ENCODE measurements at regions not wholly inside any gene's neighbourhood (a gene's known extent, or its start where the extent isn't known, plus 50 kb on each side); places are given as distances from the start of the nearest gene placed in this dataset.

GRCh38 chr11:97364047-97364446 lies 974.2 kb downstream of the JRKL start:
- CTCF ChIA-PET = no interaction called here
- no peaks in the 10 kb centered on the region for H4K20me1 ChIP-seq (ENCODE audit: insufficient read depth)
- H3K4me2 ChIP-seq = no peak overlapping the region
- POLR2A ChIA-PET (ENCODE audit: unreplicated experiment) = no interaction called here
- no peaks in the 10 kb centered on the region for H3K9me3 ChIP-seq (ENCODE audit: insufficient read depth, low read depth)
- no peak overlapping the region for H3K27ac ChIP-seq
- no peaks in the 10 kb centered on the region for H3K4me1 ChIP-seq (replicated peaks; ENCODE audit: insufficient read depth)
- no peaks in the 10 kb centered on the region for H3K79me2 ChIP-seq (ENCODE audit: low read depth)
- TF ChIP-seq EZH2 (IDR thresholded peaks at IDR 0.05; ENCODE audit: low read depth) (no peak), CTCF (conservative IDR thresholded peaks at IDR 0.05) (no peak)
- BruUV-seq (replicated peaks) = no TSS peak
- no peak overlapping the region for H2AFZ ChIP-seq
- no peak for DNase-seq
- no peaks in the 10 kb centered on the region for H3K27me3 ChIP-seq (ENCODE audit: insufficient read depth, low read depth)
- no peaks in the 10 kb centered on the region for H3F3A ChIP-seq (ENCODE audit: insufficient read depth, low read depth)
- no peaks in the 10 kb centered on the region for H3K9me2 ChIP-seq (ENCODE audit: insufficient read depth)
- intact Hi-C loops (cut with micrococcal nuclease; ENCODE audit: unreplicated experiment) = no loop called here
- H3K36me3 ChIP-seq (ENCODE audit: low read depth) = no peaks in the 10 kb centered on the region
- H3K4me3 ChIP-seq = no peak overlapping the region

GRCh38 chr11:97367406-97368083 lies 977.7 kb downstream of the JRKL start:
- no TSS peak for BruUV-seq (replicated peaks)
- no peaks in the 10 kb centered on the region for H3K36me3 ChIP-seq (ENCODE audit: low read depth)
- intact Hi-C loops (cut with micrococcal nuclease; ENCODE audit: unreplicated experiment) = no loop called here
- H3K79me2 ChIP-seq (ENCODE audit: low read depth) = no peaks in the 10 kb centered on the region
- H3K4me1 ChIP-seq (replicated peaks; ENCODE audit: insufficient read depth) = no peaks in the 10 kb centered on the region
- no peaks in the 10 kb centered on the region for H4K20me1 ChIP-seq (ENCODE audit: insufficient read depth)
- H3K4me3 ChIP-seq = no peak overlapping the region
- no peak overlapping the region for H3K4me2 ChIP-seq
- no peak overlapping the region for H3K27ac ChIP-seq
- DNase-seq = no peak
- H2AFZ ChIP-seq = no peak overlapping the region
- ChIA-PET CTCF (interaction anchor here (0.7 kb wide), 1 partner anchor 14 kb away, joined by 3 read pairs; no protein-coding TSS in a partner anchor), POLR2A (ENCODE audit: unreplicated experiment) (no interaction called here)
- H3K9me2 ChIP-seq (ENCODE audit: insufficient read depth) = no peaks in the 10 kb centered on the region
- no peaks in the 10 kb centered on the region for H3F3A ChIP-seq (ENCODE audit: insufficient read depth, low read depth)
- no peaks in the 10 kb centered on the region for H3K9me3 ChIP-seq (ENCODE audit: insufficient read depth, low read depth)
- no peaks in the 10 kb centered on the region for H3K27me3 ChIP-seq (ENCODE audit: insufficient read depth, low read depth)
- TF ChIP-seq EZH2 (IDR thresholded peaks at IDR 0.05; ENCODE audit: low read depth) = no peak
- TF ChIP-seq CTCF (conservative IDR thresholded peaks at IDR 0.05) = no peak

GRCh38 chr11:97389270-97389669 lies 999.5 kb downstream of the JRKL start:
- no peaks in the 10 kb centered on the region for H3K9me3 ChIP-seq (ENCODE audit: insufficient read depth, low read depth)
- H3K36me3 ChIP-seq (ENCODE audit: low read depth) = no peaks in the 10 kb centered on the region
- no peaks in the 10 kb centered on the region for H3K4me1 ChIP-seq (replicated peaks; ENCODE audit: insufficient read depth)
- no peaks in the 10 kb centered on the region for H3K9me2 ChIP-seq (ENCODE audit: insufficient read depth)
- no peaks in the 10 kb centered on the region for H3K79me2 ChIP-seq (ENCODE audit: low read depth)
- TF ChIP-seq CTCF (conservative IDR thresholded peaks at IDR 0.05) (no peak), EZH2 (IDR thresholded peaks at IDR 0.05; ENCODE audit: low read depth) (no peak)
- no peak overlapping the region for H2AFZ ChIP-seq
- ChIA-PET CTCF (no interaction called here), POLR2A (ENCODE audit: unreplicated experiment) (no interaction called here)
- H3K4me2 ChIP-seq = no peak overlapping the region
- H3K27ac ChIP-seq = no peak overlapping the region
- no peaks in the 10 kb centered on the region for H4K20me1 ChIP-seq (ENCODE audit: insufficient read depth)
- H3K4me3 ChIP-seq = no peak overlapping the region
- BruUV-seq (replicated peaks) = no TSS peak
- intact Hi-C loops (cut with micrococcal nuclease; ENCODE audit: unreplicated experiment) = no loop called here
- no peaks in the 10 kb centered on the region for H3K27me3 ChIP-seq (ENCODE audit: insufficient read depth, low read depth)
- DNase-seq = no peak
- no peaks in the 10 kb centered on the region for H3F3A ChIP-seq (ENCODE audit: insufficient read depth, low read depth)

Measured in PC-9 (cell line).